Muscle of arm (tissue), 1 donor: ENCODE measurements at regions not wholly inside any gene's neighbourhood (a gene's known extent, or its start where the extent isn't known, plus 50 kb on each side); places are given as distances from the start of the nearest gene placed in this dataset.

ENCODE experiments used
- DNase-seq: peaks from one replicate; pipeline ENCODE4 v3.0.0-alpha.2; 2013

GRCh38 chr4:141922236-141922635, 285.9 kb downstream of the IL15 start:
- DNase-seq, result no peak

GRCh38 chr4:141926406-141926805, 290.0 kb downstream of the IL15 start:
- DNase-seq, result no peak

- no peak for DNase-seq
Observed at GRCh38 chr4:141932490-141932889, 296.1 kb downstream of the IL15 start.

- DNase-seq, result no peak
Observed at GRCh38 chr4:141933978-141934377, 297.6 kb downstream of the IL15 start.

- DNase-seq, result no peak
Observed at GRCh38 chr4:141955696-141956095, 319.3 kb downstream of the IL15 start.

GRCh38 chr4:141957416-141957815, 321.0 kb downstream of the IL15 start:
- DNase-seq, result no peak

- DNase-seq, result no peak
Observed at GRCh38 chr4:141962486-141962885, 326.1 kb downstream of the IL15 start.

- no peak for DNase-seq
Observed at GRCh38 chr4:141971869-141972268, 335.5 kb downstream of the IL15 start.

GRCh38 chr4:141972950-141973349, 336.6 kb downstream of the IL15 start:
- DNase-seq, result no peak
